ENCODE measurements at regions not wholly inside any gene's neighbourhood (a gene's known extent, or its start where the extent isn't known, plus 50 kb on each side); places are given as distances from the start of the nearest gene placed in this dataset.

DNA sequence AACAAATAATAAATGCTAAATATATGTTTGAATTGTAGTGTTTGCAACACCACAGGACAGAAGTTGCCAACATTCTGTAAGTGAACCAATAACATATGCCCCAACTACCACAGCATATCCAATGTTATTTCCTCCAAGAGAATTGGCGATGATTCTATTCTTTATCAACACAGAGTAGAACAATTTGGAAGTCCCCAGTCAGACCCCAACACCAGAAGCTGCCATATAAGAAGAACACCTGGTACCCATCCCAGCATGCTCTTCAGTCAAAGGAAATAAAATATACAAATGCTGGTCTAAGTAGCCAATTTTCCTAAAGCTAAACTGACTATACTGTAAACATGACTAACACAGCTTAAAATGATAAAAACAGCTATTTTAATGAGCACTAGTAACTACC, 145.7 kb downstream of the KLF12 start:
- H3K4me2 ChIP-seq (replicated peaks; ENCODE audit: extremely low read depth, low read length, poor library complexity, severe bottlenecking), result no peak overlapping the region
- Mint-ChIP-seq H3K27me3 (ENCODE audit: low read depth in 3 of 3) (no peaks in the 10 kb centered on the region), H3K36me3 (no peaks in the 10 kb centered on the region), H3K4me1 (no peaks in the 10 kb centered on the region), H3K27ac (no peak overlapping the region), H3K9me3 (peaks cover 6 to 12% (median 8%) of the 10 kb centered on the region in 7 donors), H3K4me3 (no peak overlapping the region)
- no peak overlapping the region for H3K4me3 ChIP-seq (replicated peaks in 1 of 3; ENCODE audit: low read depth in 2 of 3, low read length in 3 of 3)
- H3K9ac ChIP-seq (ENCODE audit: insufficient read depth, low read length, poor library complexity, severe bottlenecking), result no peak overlapping the region
- TF ChIP-seq, protein P1, sequence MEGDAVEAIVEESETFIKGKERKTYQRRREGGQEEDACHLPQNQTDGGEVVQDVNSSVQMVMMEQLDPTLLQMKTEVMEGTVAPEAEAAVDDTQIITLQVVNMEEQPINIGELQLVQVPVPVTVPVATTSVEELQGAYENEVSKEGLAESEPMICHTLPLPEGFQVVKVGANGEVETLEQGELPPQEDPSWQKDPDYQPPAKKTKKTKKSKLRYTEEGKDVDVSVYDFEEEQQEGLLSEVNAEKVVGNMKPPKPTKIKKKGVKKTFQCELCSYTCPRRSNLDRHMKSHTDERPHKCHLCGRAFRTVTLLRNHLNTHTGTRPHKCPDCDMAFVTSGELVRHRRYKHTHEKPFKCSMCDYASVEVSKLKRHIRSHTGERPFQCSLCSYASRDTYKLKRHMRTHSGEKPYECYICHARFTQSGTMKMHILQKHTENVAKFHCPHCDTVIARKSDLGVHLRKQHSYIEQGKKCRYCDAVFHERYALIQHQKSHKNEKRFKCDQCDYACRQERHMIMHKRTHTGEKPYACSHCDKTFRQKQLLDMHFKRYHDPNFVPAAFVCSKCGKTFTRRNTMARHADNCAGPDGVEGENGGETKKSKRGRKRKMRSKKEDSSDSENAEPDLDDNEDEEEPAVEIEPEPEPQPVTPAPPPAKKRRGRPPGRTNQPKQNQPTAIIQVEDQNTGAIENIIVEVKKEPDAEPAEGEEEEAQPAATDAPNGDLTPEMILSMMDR (IDR thresholded peaks at IDR 0.05), result no peak
- H4K20me1 ChIP-seq (ENCODE audit: insufficient read depth, low read length), result no peaks in the 10 kb centered on the region
- WGBS (ENCODE audit: insufficient coverage), result 100% methylated on average over 1 of the region's 1 CpG
- intact Hi-C loops (cut with micrococcal nuclease), result no loop called here
- H3K27ac ChIP-seq (ENCODE audit: low read depth in 1 of 2, low read length in 2 of 2), result no peak overlapping the region
- H3K79me2 ChIP-seq (ENCODE audit: insufficient read depth, low read length), result no peaks in the 10 kb centered on the region
- H3K4me1 ChIP-seq (ENCODE audit: control insufficient read depth in 1 of 2, insufficient read depth in 2 of 2, low read length in 2 of 2), result no peaks in the 10 kb centered on the region
- no peak overlapping the region for H2AFZ ChIP-seq (ENCODE audit: insufficient read depth, low read depth, low read length, poor library complexity, severe bottlenecking)
- DNase-seq, result no peak
- no peaks in the 10 kb centered on the region for H3K36me3 ChIP-seq (replicated peaks in 1 of 2; ENCODE audit: control insufficient read depth in 1 of 2, insufficient read depth in 2 of 2, low read length in 2 of 2)
- H3K9me3 ChIP-seq (replicated peaks in 1 of 2; ENCODE audit: control insufficient read depth in 1 of 2, insufficient read depth in 1 of 2, low read length in 2 of 2), result peaks cover 14 to 15% of the 10 kb centered on the region in 2 donors
- H3K27me3 ChIP-seq (ENCODE audit: control insufficient read depth in 2 of 2, insufficient read depth in 2 of 2, low read length in 2 of 2), result no peaks in the 10 kb centered on the region

- Histone ChIP-seq H4K20me1 (ENCODE audit: insufficient read depth, low read length) (no peaks in the 10 kb centered on the region), H3K4me2 (replicated peaks; ENCODE audit: extremely low read depth, low read length, poor library complexity, severe bottlenecking) (no peak overlapping the region), H3K4me3 (replicated peaks in 1 of 3; ENCODE audit: low read depth in 2 of 3, low read length in 3 of 3) (no peak overlapping the region), H3K27me3 (ENCODE audit: control insufficient read depth in 2 of 2, insufficient read depth in 2 of 2, low read length in 2 of 2) (no peaks in the 10 kb centered on the region), H3K9me3 (replicated peaks in 1 of 2; ENCODE audit: control insufficient read depth in 1 of 2, insufficient read depth in 1 of 2, low read length in 2 of 2) (peaks cover 14 to 15% of the 10 kb centered on the region in 2 donors), H3K36me3 (replicated peaks in 1 of 2; ENCODE audit: control insufficient read depth in 1 of 2, insufficient read depth in 2 of 2, low read length in 2 of 2) (no peaks in the 10 kb centered on the region), H2AFZ (ENCODE audit: insufficient read depth, low read depth, low read length, poor library complexity, severe bottlenecking) (no peak overlapping the region), H3K4me1 (ENCODE audit: control insufficient read depth in 1 of 2, insufficient read depth in 2 of 2, low read length in 2 of 2) (no peaks in the 10 kb centered on the region), H3K27ac (ENCODE audit: low read depth in 1 of 2, low read length in 2 of 2) (peak overlapping the region in 1 of 2 donors; percentile 23), H3K9ac (ENCODE audit: insufficient read depth, low read length, poor library complexity, severe bottlenecking) (no peak overlapping the region), H3K79me2 (ENCODE audit: insufficient read depth, low read length) (no peaks in the 10 kb centered on the region)
- no peak overlapping the region for H3K4me3 Mint-ChIP-seq
- no peaks in the 10 kb centered on the region for H3K36me3 Mint-ChIP-seq
- H3K27ac Mint-ChIP-seq, result peak overlapping the region in 4 of 7 donors; percentile 25 to 66 (median 44)
- intact Hi-C loops (cut with micrococcal nuclease), result no loop called here
- peaks cover 6 to 12% (median 8%) of the 10 kb centered on the region in 7 donors for H3K9me3 Mint-ChIP-seq
- peak in 1 of 3 donors; percentile 3 for DNase-seq
- H3K27me3 Mint-ChIP-seq (ENCODE audit: low read depth in 3 of 3), result no peaks in the 10 kb centered on the region
- no CpG with 5 or more reads among the region's 1 CpG for WGBS (ENCODE audit: insufficient coverage)
- H3K4me1 Mint-ChIP-seq, result no peaks in the 10 kb centered on the region
- TF ChIP-seq, protein P1 (IDR thresholded peaks at IDR 0.05), result no peak
These were observed 146.6 kb downstream of the KLF12 start for GRCh38 chr13:73987618-73988017.

Data from CD14-positive monocyte (primary cell).